ENCODE measurements at regions not wholly inside any gene's neighbourhood (a gene's known extent, or its start where the extent isn't known, plus 50 kb on each side); places are given as distances from the start of the nearest gene placed in this dataset.
"Not testable (repeated sequence)": the region's sequence is repeated elsewhere in the genome, so short reads cannot be mapped to it uniquely, and the experiment has no call there.

DNA sequence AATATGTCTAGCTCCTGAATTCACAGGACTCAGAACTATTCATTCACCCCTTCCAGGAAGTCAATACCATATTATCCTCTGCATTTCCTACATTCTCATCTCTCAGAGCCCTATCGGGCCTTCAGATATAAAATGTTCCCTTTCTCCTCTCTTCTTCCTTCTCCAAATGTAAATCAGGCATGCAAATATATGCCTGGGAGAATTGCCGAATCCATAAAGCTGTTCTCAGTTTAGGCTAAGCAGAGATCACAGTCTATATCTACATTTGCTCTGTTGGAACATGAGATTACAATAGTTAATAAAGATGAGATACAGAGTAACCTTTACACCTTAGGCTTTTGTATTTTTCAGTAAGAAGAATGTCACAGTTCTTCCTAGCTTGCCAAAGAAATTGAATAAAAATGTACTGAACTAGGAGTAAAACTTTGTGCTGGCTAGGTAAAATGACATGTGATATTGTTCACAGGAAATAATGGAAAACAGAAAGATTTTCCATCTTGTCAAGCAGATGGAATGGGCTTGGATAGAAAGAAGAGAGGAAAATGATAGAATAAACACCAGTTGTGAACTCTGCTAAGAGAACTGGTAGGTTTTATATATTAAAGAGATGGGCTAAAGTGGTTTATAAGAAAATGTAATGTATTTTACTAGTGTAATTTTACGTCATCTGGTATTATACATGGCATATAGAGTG, 161.5 kb downstream of the NRIP1 start:
- DNase-seq = no peak

DNA sequence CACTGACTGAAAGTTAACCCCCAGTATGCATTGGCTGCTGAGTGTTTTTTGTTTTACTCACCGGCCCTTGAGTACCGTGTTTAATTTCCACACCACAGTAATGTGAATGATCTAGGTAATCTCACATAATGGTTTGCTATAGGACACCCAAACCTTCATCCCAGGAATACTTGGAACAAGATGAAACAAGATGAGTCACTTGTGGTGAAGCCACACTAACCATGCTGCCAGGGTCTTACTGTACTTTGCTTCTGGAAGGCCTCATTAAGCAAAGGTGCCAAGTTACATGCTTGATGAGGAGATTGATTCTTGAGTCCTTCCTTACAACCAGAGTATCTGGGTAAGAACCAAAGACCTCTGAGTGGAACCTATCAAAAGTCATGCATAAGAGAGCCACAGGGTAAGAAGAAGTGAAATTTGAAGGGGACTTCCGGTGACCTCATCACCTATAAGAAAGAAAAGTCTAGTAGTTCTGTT, 163.3 kb downstream of the NRIP1 start:
- DNase-seq = peak; percentile 89

DNA sequence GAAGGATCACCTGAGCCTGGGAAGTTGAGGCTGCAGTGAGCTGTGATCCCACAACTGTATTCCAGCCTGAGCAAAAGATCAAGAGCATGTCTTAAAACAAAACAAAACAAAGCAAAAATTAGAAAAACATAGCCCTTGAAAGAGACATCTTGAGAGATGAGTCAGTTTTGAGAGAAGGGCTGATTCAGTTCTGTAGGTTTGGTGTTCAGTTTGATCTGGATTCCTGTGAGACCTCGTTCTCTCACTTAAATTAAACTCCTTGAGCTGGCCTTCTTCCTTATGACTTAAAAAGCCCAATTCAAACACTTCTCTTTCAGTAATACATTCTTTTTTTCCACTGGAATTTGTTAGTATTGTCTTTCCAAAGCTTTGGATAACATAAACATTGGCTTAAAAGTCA, 164.2 kb downstream of the NRIP1 start:
- peak; percentile 49 for DNase-seq

DNA sequence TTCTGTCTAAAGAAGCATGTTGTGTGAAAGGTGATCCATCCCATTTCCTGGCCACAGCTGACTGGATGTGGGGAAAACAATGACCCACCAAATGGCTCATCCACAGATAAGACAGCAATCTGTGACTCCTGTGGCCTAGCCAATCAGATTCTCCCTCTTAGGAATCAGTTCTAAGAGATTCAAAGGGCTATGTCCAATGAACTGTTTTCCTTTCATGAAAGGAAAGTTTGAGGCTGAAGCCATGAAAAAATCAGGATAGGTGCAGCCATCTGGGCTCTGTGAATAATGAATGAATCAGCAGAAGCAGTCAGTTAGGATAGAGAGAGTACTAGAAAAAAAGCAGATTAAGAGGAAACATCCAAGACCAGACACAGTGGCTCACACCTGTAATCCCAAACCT, 164.7 kb downstream of the NRIP1 start:
- DNase-seq = peak; percentile 45

DNA sequence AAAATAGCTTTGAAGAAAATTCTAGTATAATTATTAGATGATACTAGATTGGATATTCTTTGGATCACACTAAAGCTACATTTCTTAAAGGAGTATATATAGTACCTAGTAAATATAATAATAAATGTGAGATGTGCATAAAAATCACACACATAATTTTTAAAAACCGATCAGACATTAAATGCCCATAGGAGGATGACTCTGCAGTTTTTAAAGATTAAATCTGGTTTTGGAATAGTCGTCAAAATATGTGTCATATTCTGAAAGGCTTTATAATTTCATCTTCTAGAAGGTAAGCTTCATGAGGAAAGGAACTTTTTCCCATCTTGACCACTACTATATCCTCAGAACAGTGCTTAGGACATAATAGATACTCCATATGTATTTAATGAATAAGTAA, 169.0 kb downstream of the NRIP1 start:
- DNase-seq = no peak

DNA sequence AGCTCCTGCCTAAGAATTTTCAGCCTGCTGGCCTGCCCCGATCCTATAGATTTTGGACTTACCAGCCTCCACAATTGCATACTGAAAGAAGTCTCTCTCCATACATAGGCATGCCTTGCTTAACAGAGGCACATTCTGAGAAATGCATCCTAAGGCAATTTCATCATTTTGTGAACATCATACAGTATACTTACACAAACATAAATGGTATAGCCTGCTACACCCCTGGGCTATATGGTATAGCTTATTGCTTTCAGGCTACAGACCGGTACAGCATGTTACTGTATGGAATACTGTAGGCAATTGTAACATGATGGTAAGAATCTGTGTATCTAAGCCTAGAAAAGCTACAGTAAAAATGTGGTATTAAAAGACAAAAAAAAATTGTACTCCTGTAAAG, 174.7 kb downstream of the NRIP1 start:
- DNase-seq = no peak

DNA sequence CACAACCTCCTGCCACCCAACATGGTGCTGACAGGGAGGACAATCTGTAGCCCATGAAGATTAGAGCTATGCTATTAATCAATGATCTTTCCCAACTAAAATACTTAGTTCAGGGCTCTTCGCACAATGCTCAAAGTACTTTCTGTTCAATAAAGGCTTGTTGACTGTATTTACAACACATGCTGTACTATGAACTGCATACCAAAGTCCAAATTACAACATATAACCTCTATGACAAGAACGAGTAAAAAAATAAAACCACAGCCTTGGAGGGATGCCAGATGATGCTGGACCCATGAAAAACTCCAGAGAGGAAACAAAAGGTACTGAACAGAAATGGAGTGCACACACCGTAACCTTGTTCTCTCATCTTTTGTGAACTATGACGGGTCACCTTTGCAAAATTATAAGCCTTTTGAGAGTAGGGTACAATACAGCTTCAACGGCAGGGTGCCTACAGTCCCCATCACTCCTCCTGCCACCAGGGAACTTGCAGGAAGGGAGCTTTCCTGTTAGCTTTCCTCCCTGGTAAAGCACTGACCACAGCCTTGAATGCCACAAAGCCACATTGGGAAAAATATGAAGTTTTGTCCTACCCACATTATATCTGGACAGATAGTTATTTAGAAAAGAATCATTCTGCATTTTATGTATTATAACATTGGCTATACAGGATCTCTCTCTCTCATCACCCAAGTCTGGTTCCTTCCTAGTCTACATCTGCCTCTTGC, 175.6 kb downstream of the NRIP1 start:
- peak; percentile 82 for DNase-seq

DNA sequence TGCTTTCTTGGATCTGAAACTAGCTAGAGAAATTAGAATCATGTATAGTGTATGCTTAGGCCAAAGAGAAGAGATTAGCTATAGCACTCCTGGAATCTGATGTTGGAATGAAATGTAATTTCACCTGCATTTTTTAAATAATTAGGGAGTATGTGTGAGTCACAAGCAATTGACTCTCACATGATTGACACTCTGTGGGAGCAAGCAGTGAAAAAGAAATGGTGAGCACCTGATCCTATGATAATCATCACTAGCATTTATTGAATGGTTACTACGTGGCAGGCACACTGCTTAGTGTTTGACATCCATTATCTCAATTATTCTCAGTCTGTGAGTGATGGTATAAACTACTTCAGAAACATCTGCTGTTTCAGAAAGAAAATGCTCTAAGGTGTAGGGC, 176.6 kb downstream of the NRIP1 start:
- no peak for DNase-seq

DNA sequence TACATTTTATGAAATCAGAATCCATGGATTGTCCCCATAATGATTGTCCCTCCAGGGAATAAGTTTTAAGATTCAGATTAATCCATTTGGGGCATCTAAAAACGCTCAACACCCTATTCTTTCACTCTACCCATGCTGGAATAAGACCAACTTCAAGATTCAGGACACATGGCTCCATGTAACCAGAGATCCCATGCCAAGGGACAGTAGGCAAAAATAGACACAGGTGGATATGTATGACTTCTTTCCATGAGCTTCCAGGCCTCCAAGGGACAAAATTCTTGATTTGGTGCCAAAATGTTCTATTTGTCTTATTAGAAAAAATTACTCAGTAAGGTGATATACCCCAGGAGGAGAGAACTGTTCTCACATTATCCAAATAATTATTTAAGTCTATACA, 178.8 kb downstream of the NRIP1 start:
- no peak for DNase-seq

DNA sequence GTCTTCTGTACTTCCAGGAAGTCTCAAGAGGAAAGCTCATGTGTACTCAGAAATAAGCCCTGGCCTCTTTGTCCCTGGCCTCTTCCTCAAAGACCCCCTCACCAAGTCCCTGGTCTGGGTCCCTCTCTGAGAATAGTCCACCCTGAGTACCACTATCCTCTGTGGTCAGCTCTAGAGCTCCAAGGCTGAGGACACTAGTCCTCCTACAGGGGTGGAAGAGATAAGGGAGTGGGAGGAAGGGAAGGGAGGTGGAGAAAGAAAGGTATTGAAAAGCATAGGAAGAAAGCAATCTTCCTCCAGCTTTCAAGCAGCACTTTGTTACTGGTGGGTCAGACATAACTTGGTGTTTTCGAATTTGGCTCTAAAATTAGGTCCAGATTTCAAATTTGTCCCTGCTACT, 181.4 kb downstream of the NRIP1 start:
- DNase-seq = no peak

DNA sequence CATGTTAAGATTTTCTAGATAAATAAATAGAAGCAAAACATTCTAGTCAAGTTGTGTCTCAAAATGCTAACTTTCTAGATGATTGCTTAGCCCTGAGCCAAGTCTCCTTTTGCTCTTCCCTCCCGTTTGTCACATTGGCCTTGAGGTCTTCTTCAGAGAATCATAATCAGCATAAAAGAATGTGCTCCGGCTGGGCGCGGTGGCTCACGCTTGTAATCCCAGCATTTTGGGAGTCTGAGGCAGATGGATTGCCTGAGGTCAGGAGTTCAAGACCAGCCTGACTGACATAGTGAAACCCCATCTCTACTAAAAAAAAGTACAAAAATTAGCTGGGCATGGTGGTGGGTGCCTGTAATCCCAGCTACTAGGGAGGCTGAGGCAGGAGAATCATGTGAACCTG, 182.3 kb downstream of the NRIP1 start:
- not testable (repeated sequence) for DNase-seq

DNA sequence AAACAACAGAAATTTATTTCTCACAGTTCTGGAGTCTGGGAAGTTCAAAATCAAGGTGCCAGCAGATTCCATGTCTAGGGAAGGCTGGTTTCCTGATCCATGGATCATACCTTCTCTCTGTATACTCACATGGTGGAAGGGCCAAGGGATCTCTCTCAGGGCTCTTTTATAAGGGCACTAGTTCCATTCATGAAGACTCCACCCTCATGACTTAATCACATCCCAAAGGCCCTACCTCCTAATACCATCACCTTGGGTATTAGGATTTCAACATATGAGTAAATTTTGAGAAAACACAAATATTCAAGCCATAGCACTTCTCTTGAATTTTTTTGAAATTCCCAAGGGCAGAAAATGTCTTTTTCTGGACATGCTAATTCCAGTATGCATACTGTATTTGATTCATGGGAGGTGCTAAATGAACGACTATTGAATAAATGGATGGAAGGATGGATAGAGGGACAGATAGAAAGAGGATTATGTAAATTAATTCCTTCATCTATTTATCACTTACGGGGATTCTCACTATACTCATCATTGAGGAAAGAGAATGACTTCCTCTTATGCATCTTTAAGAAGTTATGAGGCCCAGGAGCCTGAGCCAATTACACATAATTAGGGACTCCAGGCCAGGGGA, 182.8 kb downstream of the NRIP1 start:
- DNase-seq = no peak

DNA sequence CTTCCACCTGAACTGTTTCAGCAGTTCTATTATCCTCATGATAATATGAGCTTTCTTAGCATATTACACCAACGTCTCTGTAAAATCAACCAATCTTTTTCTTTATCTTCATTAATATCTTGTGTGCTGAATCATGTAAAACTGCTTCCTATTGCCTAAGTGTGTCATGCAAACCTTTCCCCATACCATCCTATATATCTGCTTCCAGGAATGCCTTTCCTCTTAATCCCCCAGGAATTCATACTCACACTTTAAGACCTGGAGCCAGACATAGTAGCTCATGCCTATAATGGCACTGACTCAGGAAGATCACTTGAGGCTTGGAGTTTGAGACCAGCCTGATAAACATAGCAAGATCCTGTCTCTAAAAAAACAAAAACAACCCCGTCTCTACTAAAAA, 183.9 kb downstream of the NRIP1 start:
- DNase-seq = peak; percentile 93

DNA sequence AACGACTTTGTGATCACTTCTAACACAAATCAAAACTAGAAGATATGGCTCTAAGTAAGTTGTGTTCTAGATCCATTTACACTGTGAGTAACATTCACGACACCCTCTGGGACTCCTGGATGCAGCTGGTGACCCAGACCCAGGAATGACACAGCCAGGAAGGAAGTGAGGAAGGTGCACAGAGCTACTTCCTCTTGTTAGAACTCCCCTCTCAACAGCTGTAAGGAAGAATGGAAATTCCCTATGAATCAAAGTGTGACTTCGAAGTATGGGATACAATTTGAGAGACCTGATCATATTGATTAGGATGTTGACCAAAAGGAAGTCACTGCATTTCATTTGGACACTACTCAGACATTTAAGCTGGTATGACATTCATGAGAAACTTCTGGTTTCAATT, 185.3 kb downstream of the NRIP1 start:
- no peak for DNase-seq

DNA sequence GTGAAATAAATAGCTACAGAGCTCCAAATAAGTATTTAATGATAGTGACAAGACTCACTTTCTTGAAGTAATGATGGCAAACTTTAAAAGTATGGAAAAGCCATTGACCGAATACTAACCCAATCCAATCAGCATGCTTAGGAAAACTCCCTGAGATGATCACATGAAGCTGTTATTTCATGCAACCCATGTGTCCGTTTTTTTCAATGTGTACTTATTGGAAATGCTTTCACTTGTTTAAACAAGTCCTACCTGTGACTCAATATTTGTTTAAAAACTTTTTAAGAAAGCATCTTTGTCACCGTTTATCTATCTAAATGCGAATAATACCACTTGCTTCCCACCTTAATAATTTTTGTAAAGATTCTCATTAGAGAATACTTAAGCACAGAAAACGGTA, 185.8 kb downstream of the NRIP1 start:
- DNase-seq = no peak

DNA sequence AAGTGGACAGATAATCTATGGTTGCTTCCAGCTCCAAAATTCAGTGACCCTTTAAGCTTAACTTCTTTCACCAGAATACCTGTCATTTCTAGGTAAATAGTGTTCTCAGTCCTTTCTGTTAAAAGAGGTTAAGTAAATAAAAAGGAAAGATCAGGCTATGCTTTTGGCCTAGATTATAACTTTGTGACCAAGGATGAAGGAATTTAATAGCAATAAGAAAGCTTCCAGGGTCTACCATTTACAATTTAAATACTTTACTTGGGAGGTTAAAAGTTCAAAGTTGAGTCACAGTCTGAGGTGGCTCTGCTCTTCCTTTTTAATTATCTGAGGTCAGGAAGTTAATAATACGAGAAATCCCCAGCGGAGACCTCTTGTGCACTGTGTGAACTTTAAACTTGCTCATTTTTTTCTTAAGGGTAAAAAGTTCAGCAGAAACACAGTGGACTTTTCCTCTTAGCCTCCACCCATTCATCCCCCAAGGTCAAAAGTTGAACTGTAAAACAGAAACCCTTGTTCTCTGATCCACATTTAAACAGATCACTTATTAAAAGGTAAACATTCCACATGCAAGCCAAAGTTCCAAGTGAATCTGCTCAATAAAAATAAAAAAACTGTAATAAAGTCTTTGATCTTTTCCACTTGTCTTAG, 187.1 kb downstream of the NRIP1 start:
- peak; percentile 68 for DNase-seq

DNA sequence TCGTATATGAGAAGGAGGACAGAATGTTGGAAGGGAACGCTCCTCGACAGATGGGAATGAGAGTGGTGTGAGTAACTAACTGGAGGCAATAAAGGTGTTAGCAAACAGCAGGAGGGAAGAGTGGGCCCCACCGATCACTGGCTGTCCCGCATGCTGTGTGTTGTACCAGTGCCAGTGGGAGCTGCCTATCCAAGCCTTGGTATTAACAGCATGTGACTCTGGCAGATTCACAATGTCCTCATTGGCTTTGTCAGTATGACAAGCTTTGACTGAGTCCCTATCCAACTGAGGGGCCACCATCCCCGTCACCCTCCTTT, 188.3 kb downstream of the NRIP1 start:
- no peak for DNase-seq

DNA sequence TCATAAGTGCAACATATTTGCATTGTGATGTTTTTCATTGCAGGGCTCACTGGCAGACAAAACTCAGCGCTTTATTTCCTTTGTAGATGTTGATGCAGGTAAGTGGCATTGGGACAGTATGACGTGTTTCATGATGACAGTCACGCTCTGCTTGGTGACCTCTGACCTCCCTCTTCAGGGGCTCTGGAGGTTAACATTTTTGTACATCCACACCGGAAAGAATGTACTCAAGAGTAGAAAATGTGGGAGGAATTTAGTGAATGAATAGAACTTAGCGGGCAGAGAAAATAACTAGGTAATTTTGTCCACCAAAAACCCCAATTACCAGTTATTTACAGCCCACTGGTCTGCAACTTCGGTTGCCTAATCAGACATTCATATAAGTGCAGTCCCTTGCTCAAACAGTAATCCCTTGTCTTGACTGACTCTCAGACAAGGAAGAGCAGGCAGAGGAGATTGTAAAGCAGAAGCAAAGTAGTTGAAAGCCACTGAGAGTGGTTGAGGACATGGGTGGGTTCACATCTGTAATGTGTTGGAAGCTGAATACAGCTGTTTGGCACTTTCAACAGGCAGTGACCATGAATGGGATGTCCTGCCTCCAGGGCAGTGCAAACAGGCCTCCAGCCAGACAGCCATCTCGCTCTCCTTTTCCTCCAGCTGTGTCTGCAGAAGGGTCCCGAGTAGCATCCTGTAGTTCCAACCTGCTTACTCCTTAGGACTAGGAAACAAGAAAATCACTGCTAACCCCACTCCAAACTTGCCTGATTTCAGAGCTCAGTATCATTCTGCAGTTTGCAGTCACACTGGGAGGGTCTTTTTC, 188.9 kb downstream of the NRIP1 start:
- DNase-seq = peak; percentile 19

DNA sequence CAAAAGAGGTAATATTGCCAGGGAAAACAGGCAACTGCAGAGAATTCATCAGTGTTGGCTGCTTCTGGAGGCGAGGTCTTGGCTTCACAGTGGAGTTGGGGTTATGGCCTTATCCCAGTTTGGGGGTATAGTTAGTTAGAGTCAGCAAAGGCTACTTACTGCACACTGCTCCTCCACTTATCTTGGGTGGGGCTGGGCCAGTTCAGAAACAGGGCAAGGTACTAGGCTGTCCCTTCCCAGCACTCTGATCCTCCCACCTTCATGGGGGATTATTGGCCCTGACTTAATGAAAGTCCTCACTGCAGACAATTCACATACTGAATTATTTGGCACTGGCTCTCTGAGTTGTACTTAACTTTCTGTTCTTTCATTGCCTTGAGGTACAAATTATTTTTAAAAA, 189.6 kb downstream of the NRIP1 start:
- no peak for DNase-seq

DNA sequence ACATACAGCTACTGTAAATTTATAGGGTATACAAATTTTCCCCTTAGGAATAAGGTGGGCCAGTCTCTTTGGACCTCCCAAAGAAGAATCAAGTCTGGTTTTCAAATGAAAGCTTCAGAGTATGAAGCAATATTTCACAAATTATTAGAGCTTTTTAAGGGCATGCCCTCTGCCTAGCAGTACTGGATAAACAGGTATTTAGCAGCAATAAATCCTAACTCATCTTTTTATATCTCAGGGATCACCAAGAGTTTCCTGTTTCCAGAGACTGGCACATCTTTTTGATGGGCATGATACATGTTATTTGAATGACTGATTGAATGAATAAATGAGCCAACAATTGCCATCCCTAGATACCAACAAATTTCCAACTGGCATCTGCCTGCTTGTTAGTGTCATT, 190.4 kb downstream of the NRIP1 start:
- DNase-seq = no peak

DNA sequence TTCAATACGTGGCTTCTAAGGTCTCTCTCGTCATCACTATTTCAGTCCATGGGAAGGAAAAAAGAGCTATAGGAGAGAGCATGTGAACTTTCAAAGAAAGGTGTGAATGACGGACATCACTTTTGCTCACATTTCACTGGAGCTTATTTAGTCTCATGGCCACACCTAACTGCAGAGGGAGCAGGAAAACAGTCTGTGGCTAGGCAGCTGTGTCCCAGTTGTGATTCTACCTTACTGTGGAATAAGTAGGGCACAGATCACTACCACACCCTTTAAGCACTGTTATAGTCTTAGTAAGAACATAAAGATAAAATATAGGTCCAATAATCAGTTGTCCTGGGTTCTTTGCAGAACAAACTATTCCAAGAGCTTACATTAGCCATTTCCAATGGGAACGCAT, 192.9 kb downstream of the NRIP1 start:
- no peak for DNase-seq

DNA sequence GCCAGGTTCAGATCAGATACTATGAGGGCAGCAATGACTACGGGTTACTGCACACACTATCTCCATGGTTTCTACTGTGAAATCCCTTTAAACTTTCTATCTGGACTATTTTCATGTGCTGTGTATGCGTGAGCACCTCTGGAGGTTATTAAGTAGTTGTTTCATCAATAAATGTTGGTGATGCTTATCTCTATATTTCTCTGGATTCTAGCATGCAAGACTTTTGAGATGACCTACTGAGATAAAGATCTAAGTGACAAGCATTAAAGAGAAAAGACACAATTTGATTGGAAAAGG, 194.0 kb downstream of the NRIP1 start:
- DNase-seq = no peak

Data from fibroblast of skin of right quadriceps (primary cell).